Adrenal gland (tissue), 9 donors: ENCODE measurements at regions not wholly inside any gene's neighbourhood (a gene's known extent, or its start where the extent isn't known, plus 50 kb on each side); places are given as distances from the start of the nearest gene placed in this dataset.

Experiments used
- DNase-seq, 7 donors: peaks; one replicate each; pipeline ENCODE4 v3.0.0-alpha.2; 2019 to 2020
- H3K27ac ChIP-seq, 5 donors: fragments of 200-600 bp; sonication (generic) in 4 of 5; 1 replicate in 3 of 5; 2 replicates in 2 of 5; pipeline versions ENCODE4 v1.5.1 to v1.8.0; 2016 to 2020; ENCODE audit warnings: mild to moderate bottlenecking in 1 of 5
- H3K27me3 ChIP-seq: fragments of 200-600 bp; 2 replicates; pipeline ENCODE4 v1.8.0; 2021
- H3K36me3 ChIP-seq, 2 donors: fragments of 200-600 bp; replicated peaks in 1 of 2; 1 replicate in 1 of 2; 2 replicates in 1 of 2; pipeline versions ENCODE4 v1.5.1 to v1.8.0; 2018 to 2022
- H3K4me1 ChIP-seq, 2 donors: fragments of 200-600 bp; replicated peaks in 1 of 2; 1 replicate in 1 of 2; 2 replicates in 1 of 2; pipeline versions ENCODE4 v1.5.1 to v1.8.0; 2018 to 2021
- H3K4me3 ChIP-seq, 4 donors: fragments of 200-600 bp; sonication (generic) in 3 of 4; one replicate each; pipeline ENCODE4 v1.5.1; 2016 to 2018
- H3K9me3 ChIP-seq, 3 donors: fragments of 200-600 bp; sonication (generic) in 1 of 3; replicated peaks in 1 of 3; 1 replicate in 2 of 3; 2 replicates in 1 of 3; pipeline versions ENCODE4 v1.5.1 to v1.8.0; 2016 to 2021
- POLR2A ChIP-seq, 2 donors: fragments of 450-650 bp; IDR thresholded peaks; one replicate each; pipeline ENCODE4 v1.6.1; 2017; ENCODE audit warnings: antibody characterized with exemption in 2 of 2, mild to moderate bottlenecking in 2 of 2, moderate library complexity in 1 of 2
- WGBS, 4 donors: extraction: QIAGEN DNeasy Blood & Tissue Kit in 2 of 4; methylation state at CpG; one replicate each; pipeline versions ENCODE4 v1.1.5 to v1.1.7; 2013 to 2017; 5-methylcytosine and 5-hydroxymethylcytosine counted together
- intact Hi-C, 2 donors: fragments of 100-400 bp; cut with DNase I; formaldehyde crosslinking; loops; one replicate each; pipeline versions ENCODE4 v1.14.1 to v1.15.0; 2022 to 2023
- TF ChIP-seq, protein P1 (sequence below), 6 experiments: fragments of 450-650 bp in 4 of 6; fragments of 200-600 bp in 2 of 6; sonication (generic) in 1 of 6; IDR thresholded peaks; 1 replicate in 5 of 6; 2 replicates in 1 of 6; pipeline versions ENCODE4 v1.5.1 to v1.8.0; 2016 to 2021; ENCODE audit warnings: antibody characterized with exemption in 6 of 6, mild to moderate bottlenecking in 2 of 6, moderate library complexity in 1 of 6
- donor health status: healthy with polysubstance abuse.
- donor health status: Bipolar disorder and iron deficiency.
- donor health status: DM: yes; HTN: yes; CAD: no.
- donor health status: DM: no; HTN: no; CAD: no.
- donor health status: DM: no; HTN: no; CAD: no.

GRCh38 chr18:37705016-37705415 is 139.4 kb upstream of the CELF4 start:
- no peak overlapping the region for H3K27ac ChIP-seq
- H3K4me3 ChIP-seq: no peak overlapping the region
- DNase-seq: no peak
- WGBS, 4 donors: 73 to 86% (median 76%) methylated on average over 6 to 7 of the region's 7 CpGs
- intact Hi-C loops: no loop called here
- H3K36me3 ChIP-seq: no peaks in the 10 kb centered on the region
- no peak for TF ChIP-seq POLR2A (IDR thresholded peaks at IDR 0.05)
- TF ChIP-seq, protein P1, sequence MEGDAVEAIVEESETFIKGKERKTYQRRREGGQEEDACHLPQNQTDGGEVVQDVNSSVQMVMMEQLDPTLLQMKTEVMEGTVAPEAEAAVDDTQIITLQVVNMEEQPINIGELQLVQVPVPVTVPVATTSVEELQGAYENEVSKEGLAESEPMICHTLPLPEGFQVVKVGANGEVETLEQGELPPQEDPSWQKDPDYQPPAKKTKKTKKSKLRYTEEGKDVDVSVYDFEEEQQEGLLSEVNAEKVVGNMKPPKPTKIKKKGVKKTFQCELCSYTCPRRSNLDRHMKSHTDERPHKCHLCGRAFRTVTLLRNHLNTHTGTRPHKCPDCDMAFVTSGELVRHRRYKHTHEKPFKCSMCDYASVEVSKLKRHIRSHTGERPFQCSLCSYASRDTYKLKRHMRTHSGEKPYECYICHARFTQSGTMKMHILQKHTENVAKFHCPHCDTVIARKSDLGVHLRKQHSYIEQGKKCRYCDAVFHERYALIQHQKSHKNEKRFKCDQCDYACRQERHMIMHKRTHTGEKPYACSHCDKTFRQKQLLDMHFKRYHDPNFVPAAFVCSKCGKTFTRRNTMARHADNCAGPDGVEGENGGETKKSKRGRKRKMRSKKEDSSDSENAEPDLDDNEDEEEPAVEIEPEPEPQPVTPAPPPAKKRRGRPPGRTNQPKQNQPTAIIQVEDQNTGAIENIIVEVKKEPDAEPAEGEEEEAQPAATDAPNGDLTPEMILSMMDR (IDR thresholded peaks at IDR 0.05): no peak
- no peaks in the 10 kb centered on the region for H3K4me1 ChIP-seq
- H3K9me3 ChIP-seq: no peaks in the 10 kb centered on the region
- no peaks in the 10 kb centered on the region for H3K27me3 ChIP-seq

DNA sequence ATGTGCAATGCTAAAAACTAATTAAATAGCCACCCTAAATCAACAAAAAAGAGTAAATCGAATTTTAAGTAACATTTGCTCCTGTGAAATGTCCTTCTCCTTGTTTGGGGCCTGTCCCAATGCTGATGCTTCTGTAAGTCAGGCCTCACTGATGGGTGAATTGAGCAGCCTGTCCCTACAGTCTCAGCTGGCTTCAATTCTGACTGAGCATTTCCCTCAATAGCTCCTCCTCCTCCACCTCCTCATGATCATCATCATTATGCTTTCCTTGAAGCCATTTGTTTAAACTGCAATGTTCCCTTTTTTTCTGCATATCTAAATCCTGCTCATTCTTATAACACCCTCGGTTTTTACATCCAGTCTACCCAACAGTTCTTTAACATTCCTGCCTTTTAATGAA is 137.2 kb upstream of the CELF4 start:
- Histone ChIP-seq H3K27ac (no peak overlapping the region), H3K9me3 (no peaks in the 10 kb centered on the region), H3K4me1 (no peaks in the 10 kb centered on the region), H3K36me3 (no peaks in the 10 kb centered on the region), H3K27me3 (no peaks in the 10 kb centered on the region), H3K4me3 (no peak overlapping the region)
- no peak for DNase-seq
- intact Hi-C loops: no loop called here
- TF ChIP-seq, protein P1 (IDR thresholded peaks at IDR 0.05): no peak
- TF ChIP-seq POLR2A (IDR thresholded peaks at IDR 0.05): no peak
- WGBS, 4 donors: 51 to 79% (median 68%) methylated on average over 2 of the region's 2 CpGs

DNA sequence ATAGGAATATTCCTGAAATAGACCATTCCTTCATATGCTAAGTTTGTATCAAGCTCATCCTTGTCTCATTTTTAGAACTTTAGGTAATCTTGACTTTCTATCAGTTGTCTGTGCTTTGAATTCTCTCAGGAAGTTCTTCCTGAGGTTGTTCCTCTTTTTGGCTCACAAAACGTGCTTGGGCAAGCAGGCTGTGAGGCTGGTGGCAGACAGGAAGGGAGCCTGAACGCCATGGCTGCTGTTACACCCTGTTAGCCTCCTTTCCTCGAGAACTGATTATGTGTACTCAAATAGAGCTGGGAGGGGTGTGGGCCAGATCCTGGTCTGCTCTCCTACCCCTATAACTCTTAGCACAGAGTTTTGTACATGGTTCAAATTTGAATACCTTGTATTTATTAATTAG is 136.4 kb upstream of the CELF4 start:
- H3K9me3 ChIP-seq: no peaks in the 10 kb centered on the region
- H3K4me1 ChIP-seq: no peaks in the 10 kb centered on the region
- no peak for TF ChIP-seq POLR2A (IDR thresholded peaks at IDR 0.05)
- TF ChIP-seq, protein P1 (IDR thresholded peaks at IDR 0.05): no peak

GRCh38 chr18:37698508-37699040 is 133.0 kb upstream of the CELF4 start:
- H3K9me3 ChIP-seq: no peaks in the 10 kb centered on the region
- intact Hi-C loops: no loop called here
- WGBS, 4 donors: 27 to 45% (median 40%) methylated on average over 3 of the region's 3 CpGs
- H3K4me1 ChIP-seq: no peaks in the 10 kb centered on the region
- no peak overlapping the region for H3K27ac ChIP-seq
- DNase-seq: no peak
- no peak overlapping the region for H3K4me3 ChIP-seq
- TF ChIP-seq, protein P1 (IDR thresholded peaks at IDR 0.05): no peak
- no peak for TF ChIP-seq POLR2A (IDR thresholded peaks at IDR 0.05)
- no peaks in the 10 kb centered on the region for H3K36me3 ChIP-seq
- H3K27me3 ChIP-seq: no peaks in the 10 kb centered on the region

More for the DNA sequence above, 136.4 kb upstream of the CELF4 start:
- Histone ChIP-seq H3K27me3 (no peaks in the 10 kb centered on the region), H3K4me3 (no peak overlapping the region), H3K36me3 (no peaks in the 10 kb centered on the region), H3K27ac (no peak overlapping the region)
- DNase-seq: peak in 3 of 7 donors; percentile 8 to 22 (median 20)
- intact Hi-C loops: no loop called here
- 35 to 54% (median 45%) methylated on average over 3 of the region's 3 CpGs for WGBS, 4 donors
